HEK293T (cell line): ENCODE measurements at regions not wholly inside any gene's neighbourhood (a gene's known extent, or its start where the extent isn't known, plus 50 kb on each side); places are given as distances from the start of the nearest gene placed in this dataset.
"Not testable (repeated sequence)": the region's sequence is repeated elsewhere in the genome, so short reads cannot be mapped to it uniquely, and the experiment has no call there.

Experiments
- CTCF ChIA-PET: fragments of 350-600 bp; formaldehyde crosslinking; extraction: SDS; loops from one replicate; lab custom pipeline; 2021; ENCODE audit warnings: antibody characterized with exemption, inconsistent platforms; lab: Yijun Ruan, JAX
- POLR2A ChIA-PET: fragments of 350-600 bp; formaldehyde crosslinking; extraction: SDS; loops from one replicate; lab custom pipeline; 2020; ENCODE audit warnings: antibody characterized with exemption, inconsistent platforms; lab: Yijun Ruan, JAX
- DNase-seq: peaks from one replicate; pipeline ENCODE4 v3.0.0; 2012; ENCODE audit warnings: mixed read lengths; ENCODE audit errors: extremely low spot score
- ARNT ChIP-seq: fragments of 450-650 bp; IDR thresholded peaks from 2 replicates; pipeline ENCODE4 v1.6.1; 2017; ENCODE audit warnings: mild to moderate bottlenecking
- BHLHE40 ChIP-seq: fragments of 450-650 bp; IDR thresholded peaks from 2 replicates; pipeline ENCODE4 v1.6.1; 2016; ENCODE audit warnings: mild to moderate bottlenecking, moderate library complexity, borderline replicate concordance
- CTBP1 ChIP-seq: fragments of 450-650 bp; IDR thresholded peaks from 2 replicates; pipeline ENCODE4 v1.6.1; 2016; ENCODE audit warnings: borderline replicate concordance
- ELF4 ChIP-seq: fragments of 450-650 bp; IDR thresholded peaks from 2 replicates; pipeline ENCODE4 v1.6.1; 2017; ENCODE audit warnings: antibody characterized with exemption
- FOXA1 ChIP-seq: fragments of 450-650 bp; IDR thresholded peaks from 2 replicates; pipeline ENCODE4 v1.6.1; 2016; ENCODE audit warnings: mild to moderate bottlenecking
- FOXK2 ChIP-seq: fragments of 450-650 bp; IDR thresholded peaks from 2 replicates; pipeline ENCODE4 v1.6.1; 2016; ENCODE audit warnings: mild to moderate bottlenecking
- FOXM1 ChIP-seq: fragments of 450-650 bp; IDR thresholded peaks from 2 replicates; pipeline ENCODE4 v1.6.1; 2017; ENCODE audit warnings: mild to moderate bottlenecking, borderline replicate concordance
- HDGF ChIP-seq: fragments of 450-650 bp; IDR thresholded peaks from 2 replicates; pipeline ENCODE4 v1.6.1; 2017; ENCODE audit warnings: antibody characterized with exemption, borderline replicate concordance
- L3MBTL2 ChIP-seq: fragments of 450-650 bp; conservative IDR thresholded peaks from 2 replicates; pipeline ENCODE4 v1.6.1; 2016; ENCODE audit warnings: mild to moderate bottlenecking
- LEF1 ChIP-seq: fragments of 450-650 bp; IDR thresholded peaks from 2 replicates; pipeline ENCODE4 v1.6.1; 2017; ENCODE audit warnings: mild to moderate bottlenecking, borderline replicate concordance
- NFRKB ChIP-seq: fragments of 450-650 bp; IDR thresholded peaks from 2 replicates; pipeline ENCODE4 v1.6.1; 2016; ENCODE audit warnings: mild to moderate bottlenecking, moderate library complexity
- PKNOX1 ChIP-seq: fragments of 450-650 bp; IDR thresholded peaks from 2 replicates; pipeline ENCODE4 v1.6.1; 2016
- SP1 ChIP-seq: fragments of 450-650 bp; IDR thresholded peaks from 2 replicates; pipeline ENCODE4 v1.6.1; 2017
- SUZ12 ChIP-seq: fragments of 450-650 bp; IDR thresholded peaks from 2 replicates; pipeline ENCODE4 v1.6.1; 2016; ENCODE audit warnings: mild to moderate bottlenecking
- TARDBP ChIP-seq: fragments of 450-650 bp; IDR thresholded peaks from 2 replicates; pipeline ENCODE4 v1.6.1; 2016
- ZNF384 ChIP-seq: fragments of 450-650 bp; IDR thresholded peaks from 2 replicates; pipeline ENCODE4 v1.6.1; 2016

- ChIA-PET CTCF (no interaction called here), POLR2A (no interaction called here)
- TF ChIP-seq ZNF384 (no peak), FOXM1 (no peak), L3MBTL2 (no peak), FOXA1 (no peak), CTBP1 (no peak), FOXK2 (no peak), NFRKB (no peak), ARNT (no peak), ELF4 (no peak), BHLHE40 (no peak), HDGF (no peak), SUZ12 (no peak), TARDBP (no peak), LEF1 (no peak), SP1 (no peak), PKNOX1 (no peak)
- DNase-seq = no peak
These were observed 129.5 kb upstream of the KLF3 start for GRCh38 chr4:38534344-38535045.

- POLR2A ChIA-PET, CTCF ChIA-PET: not testable (repeated sequence)
These were observed 128.9 kb upstream of the KLF3 start for GRCh38 chr4:38535071-38535470.

GRCh38 chr4:38535717-38536116, 128.3 kb upstream of the KLF3 start:
- POLR2A ChIA-PET = no interaction called here
- CTCF ChIA-PET = no interaction called here
- no peak for DNase-seq
- TF ChIP-seq SUZ12 (no peak), FOXM1 (no peak), HDGF (no peak), LEF1 (no peak), CTBP1 (no peak), NFRKB (no peak), BHLHE40 (no peak), ARNT (no peak), SP1 (no peak), PKNOX1 (no peak), FOXA1 (no peak), FOXK2 (no peak), L3MBTL2 (no peak), TARDBP (no peak)

More at GRCh38 chr4:38535071-38535470, 128.9 kb upstream of the KLF3 start:
- not testable (repeated sequence) for DNase-seq

GRCh38 chr4:38536716-38537115, 127.3 kb upstream of the KLF3 start:
- TF ChIP-seq L3MBTL2 (no peak), SUZ12 (no peak)
- DNase-seq = no peak
- POLR2A ChIA-PET = no interaction called here

GRCh38 chr4:38537666-38538065, 126.3 kb upstream of the KLF3 start:
- DNase-seq = no peak
- ChIA-PET CTCF (no interaction called here), POLR2A (no interaction called here)
- no peak for TF ChIP-seq ZNF384

More at GRCh38 chr4:38536716-38537115, 127.3 kb upstream of the KLF3 start:
- CTCF ChIA-PET = no interaction called here

- DNase-seq = no peak
- TF ChIP-seq LEF1 (no peak), FOXK2 (no peak), NFRKB (no peak), HDGF (no peak), SUZ12 (no peak), ARNT (no peak), FOXM1 (no peak), CTBP1 (no peak), FOXA1 (no peak), ELF4 (no peak), SP1 (no peak), BHLHE40 (no peak), PKNOX1 (no peak), TARDBP (no peak), ZNF384 (no peak), L3MBTL2 (no peak)
- ChIA-PET POLR2A (no interaction called here), CTCF (interaction anchor here (0.6 kb wide), 1 partner anchor 79 kb away, joined by 3 read pairs; no protein-coding TSS in a partner anchor)
These were observed 125.5 kb upstream of the KLF3 start for GRCh38 chr4:38538517-38538916.

- ChIA-PET POLR2A (no interaction called here), CTCF (no interaction called here)
- DNase-seq = no peak
- TF ChIP-seq SP1 (no peak), LEF1 (no peak)
These were observed 124.5 kb upstream of the KLF3 start for GRCh38 chr4:38539501-38539900.
